ENCODE measurements at regions not wholly inside any gene's neighbourhood (a gene's known extent, or its start where the extent isn't known, plus 50 kb on each side); places are given as distances from the start of the nearest gene placed in this dataset.

GRCh38 chr4:19857991-19858390, 393.7 kb upstream of the SLIT2 start:
- Histone ChIP-seq H3K4me1 (ENCODE audit: insufficient read depth, low read length, poor library complexity, severe bottlenecking) (no peaks in the 10 kb centered on the region), H3K36me3 (ENCODE audit: insufficient read depth, low read length, poor library complexity, severe bottlenecking) (no peaks in the 10 kb centered on the region), H3K27me3 (replicated peaks; ENCODE audit: insufficient read depth, low read depth, low read length, poor library complexity) (no peaks in the 10 kb centered on the region), H3K27ac (ENCODE audit: low read depth, low read length, poor library complexity, severe bottlenecking) (no peak overlapping the region), H3K4me3 (ENCODE audit: low read depth, low read length, poor library complexity, severe bottlenecking) (no peak overlapping the region), H3K9me3 (ENCODE audit: low read depth, low read length, poor library complexity, severe bottlenecking) (no peaks in the 10 kb centered on the region)
- no peak for DNase-seq (ENCODE audit: low spot score)
- intact Hi-C loops (cut with micrococcal nuclease; ENCODE audit: unreplicated experiment), result no loop called here
- TF ChIP-seq EZH2 (IDR thresholded peaks at IDR 0.05; ENCODE audit: borderline replicate concordance, low read depth, low read length, poor library complexity, severe bottlenecking) (no peak), CTCF (conservative IDR thresholded peaks at IDR 0.05; ENCODE audit: low read depth, low read length) (no peak)
- ChIA-PET POLR2A (ENCODE audit: low non-redundant PET) (no interaction called here), CTCF (no interaction called here)
- no TSS peak for BruUV-seq (replicated peaks)

- Histone ChIP-seq H3K27ac (ENCODE audit: low read depth, low read length, poor library complexity, severe bottlenecking) (no peak overlapping the region), H3K9me3 (ENCODE audit: low read depth, low read length, poor library complexity, severe bottlenecking) (no peaks in the 10 kb centered on the region), H3K4me3 (ENCODE audit: low read depth, low read length, poor library complexity, severe bottlenecking) (no peak overlapping the region), H3K27me3 (replicated peaks; ENCODE audit: insufficient read depth, low read depth, low read length, poor library complexity) (no peaks in the 10 kb centered on the region), H3K4me1 (ENCODE audit: insufficient read depth, low read length, poor library complexity, severe bottlenecking) (no peaks in the 10 kb centered on the region), H3K36me3 (ENCODE audit: insufficient read depth, low read length, poor library complexity, severe bottlenecking) (no peaks in the 10 kb centered on the region)
- intact Hi-C loops (cut with micrococcal nuclease; ENCODE audit: unreplicated experiment), result no loop called here
- DNase-seq (ENCODE audit: low spot score), result peak; percentile 13
- TF ChIP-seq CTCF (conservative IDR thresholded peaks at IDR 0.05; ENCODE audit: low read depth, low read length) (no peak), EZH2 (IDR thresholded peaks at IDR 0.05; ENCODE audit: borderline replicate concordance, low read depth, low read length, poor library complexity, severe bottlenecking) (no peak)
- ChIA-PET CTCF (no interaction called here), POLR2A (ENCODE audit: low non-redundant PET) (no interaction called here)
- BruUV-seq (replicated peaks), result no TSS peak
These were observed 394.3 kb upstream of the SLIT2 start for GRCh38 chr4:19857380-19857779.

GRCh38 chr4:19850909-19851308, 400.8 kb upstream of the SLIT2 start:
- ChIA-PET POLR2A (ENCODE audit: low non-redundant PET) (no interaction called here), CTCF (no interaction called here)
- no peaks in the 10 kb centered on the region for H3K27me3 ChIP-seq (replicated peaks; ENCODE audit: insufficient read depth, low read depth, low read length, poor library complexity)
- DNase-seq (ENCODE audit: low spot score), result peak; percentile 14
- H3K27ac ChIP-seq (ENCODE audit: low read depth, low read length, poor library complexity, severe bottlenecking), result no peak overlapping the region
- TF ChIP-seq EZH2 (IDR thresholded peaks at IDR 0.05; ENCODE audit: borderline replicate concordance, low read depth, low read length, poor library complexity, severe bottlenecking) (no peak), CTCF (conservative IDR thresholded peaks at IDR 0.05; ENCODE audit: low read depth, low read length) (no peak)
- intact Hi-C loops (cut with micrococcal nuclease; ENCODE audit: unreplicated experiment), result no loop called here
- no peaks in the 10 kb centered on the region for H3K9me3 ChIP-seq (ENCODE audit: low read depth, low read length, poor library complexity, severe bottlenecking)
- H3K4me3 ChIP-seq (ENCODE audit: low read depth, low read length, poor library complexity, severe bottlenecking), result no peak overlapping the region
- BruUV-seq (replicated peaks), result no TSS peak
- no peaks in the 10 kb centered on the region for H3K36me3 ChIP-seq (ENCODE audit: insufficient read depth, low read length, poor library complexity, severe bottlenecking)
- H3K4me1 ChIP-seq (ENCODE audit: insufficient read depth, low read length, poor library complexity, severe bottlenecking), result no peaks in the 10 kb centered on the region
